Endodermal cell (in vitro differentiated cells): ENCODE measurements at regions not wholly inside any gene's neighbourhood (a gene's known extent, or its start where the extent isn't known, plus 50 kb on each side); places are given as distances from the start of the nearest gene placed in this dataset.

Experiments used
- DNase-seq: peaks from one replicate; pipeline ENCODE4 v3.0.0-alpha.2; 2017
- H3K27ac ChIP-seq: 2 replicates; pipeline ENCODE4 v1.5.1; 2013; ENCODE audit warnings: mild to moderate bottlenecking, low read depth, low read length, moderate library complexity
- H3K27me3 ChIP-seq: 2 replicates; pipeline ENCODE4 v1.6.1; 2013; ENCODE audit warnings: mild to moderate bottlenecking, low read length, moderate library complexity; ENCODE audit not compliant: insufficient read depth, control insufficient read depth, poor library complexity, severe bottlenecking
- H3K36me3 ChIP-seq: 2 replicates; pipeline ENCODE4 v1.7.0; 2013; ENCODE audit warnings: mild to moderate bottlenecking, low read length, moderate library complexity; ENCODE audit not compliant: control insufficient read depth, insufficient read depth
- H3K4me1 ChIP-seq: one replicate; pipeline ENCODE4 v1.7.0; 2013; ENCODE audit warnings: low read length; ENCODE audit not compliant: control insufficient read depth, insufficient read depth
- H3K4me3 ChIP-seq: 2 replicates; pipeline ENCODE4 v1.5.1; 2013; ENCODE audit warnings: mild to moderate bottlenecking, low read length, moderate library complexity
- H3K9ac ChIP-seq: 2 replicates; pipeline ENCODE4 v1.6.1; 2013; ENCODE audit warnings: mild to moderate bottlenecking, low read length, moderate library complexity; ENCODE audit not compliant: poor library complexity, severe bottlenecking; ENCODE audit errors: extremely low read depth
- H3K9me3 ChIP-seq: 2 replicates; pipeline ENCODE4 v1.6.1; 2013; ENCODE audit warnings: mild to moderate bottlenecking, low read length, moderate library complexity; ENCODE audit not compliant: control insufficient read depth
- H3K27ac Mint-ChIP-seq: 2 replicates; pipeline ENCODE4 v1.8.0; 2020; ENCODE audit warnings: mixed read lengths
- H3K27me3 Mint-ChIP-seq: 2 replicates; pipeline ENCODE4 v1.8.0; 2021; ENCODE audit warnings: mild to moderate bottlenecking, mixed read lengths; ENCODE audit not compliant: insufficient read depth
- H3K36me3 Mint-ChIP-seq: 2 replicates; pipeline ENCODE4 v1.8.0; 2020; ENCODE audit warnings: low read depth, mixed read lengths
- H3K4me1 Mint-ChIP-seq: 2 replicates; pipeline ENCODE4 v1.8.0; 2020; ENCODE audit warnings: mixed read lengths
- H3K4me3 Mint-ChIP-seq: 2 replicates; pipeline ENCODE4 v1.8.0; 2020; ENCODE audit warnings: mild to moderate bottlenecking, moderate library complexity, mixed read lengths
- H3K9me3 Mint-ChIP-seq: 2 replicates; pipeline ENCODE4 v1.8.0; 2020; ENCODE audit warnings: mild to moderate bottlenecking, mixed read lengths
- CTCF ChIP-seq: fragments of 200-600 bp; sonication (generic); conservative IDR thresholded peaks from 2 replicates; pipeline ENCODE4 v1.5.0; 2021; ENCODE audit warnings: antibody characterized with exemption, mild to moderate bottlenecking
- WGBS, 2 experiments: methylation state at CpG; one replicate each; pipeline versions ENCODE4 v1.1.5 to v1.1.7; 2013; ENCODE audit warnings: missing lambda C conversion rate in 2 of 2, mixed read lengths in 1 of 2; ENCODE audit not compliant: insufficient coverage in 1 of 2, insufficient read length in 1 of 2; 5-methylcytosine and 5-hydroxymethylcytosine counted together

DNA sequence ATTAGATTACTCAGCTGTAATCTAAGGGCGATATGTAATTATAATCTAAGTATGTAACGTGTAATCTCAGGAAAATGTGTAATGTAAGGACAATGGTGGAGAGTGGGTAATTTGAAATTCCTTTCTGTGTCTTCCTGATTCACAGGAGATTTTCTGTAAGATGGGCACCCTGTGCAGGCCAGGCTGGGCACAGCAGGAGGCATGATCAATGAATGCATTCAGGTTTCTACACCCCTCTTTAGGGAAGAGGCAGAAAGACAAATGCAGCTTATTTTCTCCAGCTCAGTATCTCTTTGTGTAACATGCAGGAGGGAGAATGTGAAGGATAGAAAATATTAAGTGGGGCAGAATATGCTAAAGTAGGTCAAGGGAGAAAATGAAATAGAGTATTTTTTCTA lies 320.1 kb downstream of the PIK3C3 start:
- Mint-ChIP-seq H3K27ac (peak overlapping the region; percentile 41), H3K27me3 (no peaks in the 10 kb centered on the region), H3K4me3 (no peak overlapping the region), H3K9me3 (no peaks in the 10 kb centered on the region), H3K4me1 (peaks cover 10% of the 10 kb centered on the region), H3K36me3 (no peaks in the 10 kb centered on the region)
- Histone ChIP-seq H3K36me3 (no peaks in the 10 kb centered on the region), H3K27me3 (no peaks in the 10 kb centered on the region), H3K9me3 (no peaks in the 10 kb centered on the region), H3K4me3 (no peak overlapping the region), H3K27ac (no peak overlapping the region), H3K4me1 (peaks cover 10% of the 10 kb centered on the region), H3K9ac (no peak overlapping the region)
- no peak for DNase-seq
- whole genome bisulfite sequencing, 2 experiments: 63 to 89% methylated on average over 2 of the region's 2 CpGs
- no peak for TF ChIP-seq CTCF

DNA sequence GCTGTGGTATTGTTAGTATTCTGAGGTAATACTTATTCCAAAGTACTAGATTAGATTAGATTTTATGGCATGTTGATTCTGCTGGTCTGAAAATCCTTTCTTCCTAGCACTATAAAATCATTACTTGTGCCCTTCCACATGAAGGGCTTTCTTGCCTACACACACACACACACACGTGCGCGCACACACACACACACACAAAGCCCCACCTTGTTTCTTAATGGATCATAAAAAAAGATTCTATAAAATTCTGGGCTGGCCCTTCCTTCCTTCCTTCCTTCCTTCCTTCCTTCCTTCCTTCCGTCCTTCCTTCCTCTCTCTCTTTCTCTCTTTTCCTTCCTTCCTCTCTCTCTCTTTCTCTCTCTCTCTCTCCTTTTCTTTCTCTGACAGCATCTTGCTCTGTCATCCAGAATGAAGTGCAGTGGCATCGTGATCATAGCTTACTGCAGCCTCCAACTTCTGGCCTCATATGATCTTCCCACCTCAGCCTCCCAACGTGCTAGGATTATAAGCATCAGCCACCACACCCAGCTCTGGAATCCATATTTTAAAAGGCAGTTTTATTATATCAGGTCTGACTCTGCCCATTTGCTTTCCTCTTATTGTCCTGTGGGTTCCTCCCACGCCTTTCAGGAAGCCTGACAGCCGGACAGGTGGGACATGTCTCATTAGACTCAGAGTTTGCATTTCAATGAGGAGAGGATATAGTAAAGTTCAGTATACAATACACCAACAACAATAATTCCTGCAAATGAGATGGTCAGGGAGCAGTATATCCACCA lies 321.1 kb downstream of the PIK3C3 start:
- no peaks in the 10 kb centered on the region for H3K36me3 ChIP-seq
- no peak overlapping the region for H3K27ac ChIP-seq
- no peaks in the 10 kb centered on the region for H3K27me3 ChIP-seq
- TF ChIP-seq CTCF: no peak
- Mint-ChIP-seq H3K9me3 (no peaks in the 10 kb centered on the region), H3K36me3 (no peaks in the 10 kb centered on the region), H3K4me3 (no peak overlapping the region), H3K27ac (no peak overlapping the region), H3K4me1 (peaks cover 10% of the 10 kb centered on the region), H3K27me3 (no peaks in the 10 kb centered on the region)
- peaks cover 10% of the 10 kb centered on the region for H3K4me1 ChIP-seq
- no peak overlapping the region for H3K4me3 ChIP-seq
- DNase-seq: no peak
- H3K9ac ChIP-seq: no peak overlapping the region
- H3K9me3 ChIP-seq: no peaks in the 10 kb centered on the region
- 77 to 86% methylated on average over 5 to 8 of the region's 8 CpGs for WGBS, 2 experiments

- no peak overlapping the region for H3K4me3 Mint-ChIP-seq
- no peak overlapping the region for H3K27ac ChIP-seq
- no peaks in the 10 kb centered on the region for H3K27me3 ChIP-seq
- H3K9me3 ChIP-seq: no peaks in the 10 kb centered on the region
- H3K9me3 Mint-ChIP-seq: no peaks in the 10 kb centered on the region
- H3K27me3 Mint-ChIP-seq: no peaks in the 10 kb centered on the region
- H3K27ac Mint-ChIP-seq: no peak overlapping the region
- DNase-seq: no peak
- H3K36me3 ChIP-seq: no peaks in the 10 kb centered on the region
- peaks cover 4% of the 10 kb centered on the region for H3K4me1 Mint-ChIP-seq
- H3K4me1 ChIP-seq: peaks cover 3% of the 10 kb centered on the region
- TF ChIP-seq CTCF: no peak
- H3K4me3 ChIP-seq: no peak overlapping the region
- H3K36me3 Mint-ChIP-seq: no peaks in the 10 kb centered on the region
- no peak overlapping the region for H3K9ac ChIP-seq
Observed at GRCh38 chr18:42281124-42281523, 326.1 kb downstream of the PIK3C3 start.
